HEK293 (cell line): ENCODE measurements at regions not wholly inside any gene's neighbourhood (a gene's known extent, or its start where the extent isn't known, plus 50 kb on each side); places are given as distances from the start of the nearest gene placed in this dataset.

ENCODE experiments used
- CTCF ChIA-PET: fragments of 350-600 bp; formaldehyde crosslinking; extraction: SDS; loops from one replicate; lab custom pipeline; 2021; ENCODE audit warnings: antibody characterized with exemption; lab: Yijun Ruan, JAX
- POLR2A ChIA-PET: fragments of 300-600 bp; formaldehyde crosslinking; extraction: SDS; loops from one replicate; lab custom pipeline; 2020; ENCODE audit warnings: antibody characterized with exemption, inconsistent platforms; lab: Yijun Ruan, JAX
- H3K27ac ChIP-seq: fragments of 200-500 bp; sonication (Bioruptor generic); 2 replicates; pipeline ENCODE4 v1.5.1; 2014; ENCODE audit warnings: low read depth, low read length, control low read depth, inconsistent platforms; ENCODE audit errors: extremely low read depth
- H3K36me3 ChIP-seq, 2 experiments: fragments of 200-500 bp in 1 of 2; sonication (Bioruptor generic) in 1 of 2; 1 replicate in 1 of 2; 2 replicates in 1 of 2; pipeline ENCODE4 v1.5.1; 2014 to 2017; ENCODE audit warnings: inconsistent platforms in 2 of 2, low read length in 2 of 2; ENCODE audit not compliant: control insufficient read depth in 2 of 2, insufficient read depth in 1 of 2
- H3K4me1 ChIP-seq: fragments of 200-500 bp; sonication (Bioruptor generic); 2 replicates; pipeline ENCODE4 v1.5.1; 2014; ENCODE audit warnings: mild to moderate bottlenecking, low read length, inconsistent platforms; ENCODE audit not compliant: control insufficient read depth, insufficient read depth
- H3K4me3 ChIP-seq: 2 replicates; pipeline ENCODE4 v1.5.1; 2011; ENCODE audit warnings: low read depth, mild to moderate bottlenecking, control low read depth, low read length, moderate library complexity
- H3K9me3 ChIP-seq: fragments of 200-500 bp; sonication (Bioruptor generic); 2 replicates; pipeline ENCODE4 v1.5.1; 2014; ENCODE audit warnings: low read depth, low read length, inconsistent platforms; ENCODE audit not compliant: control insufficient read depth, insufficient read depth
- GLI4 ChIP-seq: fragments of 450-650 bp; formaldehyde crosslinking; IDR thresholded peaks from 2 replicates; pipeline ENCODE4 v1.5.1; 2016; ENCODE audit warnings: missing biosample characterization, missing genetic modification characterization
- HOXC10 ChIP-seq: sonication (generic); formaldehyde crosslinking; IDR thresholded peaks from 2 replicates; pipeline ENCODE4 v1.8.1; 2023; ENCODE audit warnings: mild to moderate bottlenecking, missing genetic modification reagents
- MZF1 ChIP-seq: fragments of 450-650 bp; formaldehyde crosslinking; IDR thresholded peaks from 2 replicates; pipeline ENCODE4 v1.5.1; 2017; ENCODE audit warnings: missing biosample characterization, missing genetic modification characterization, borderline replicate concordance
- PRDM2 ChIP-seq: fragments of 450-650 bp; formaldehyde crosslinking; IDR thresholded peaks from 2 replicates; pipeline ENCODE4 v1.5.1; 2016; ENCODE audit warnings: missing biosample characterization, missing genetic modification characterization, borderline replicate concordance
- SP3 ChIP-seq: fragments of 450-650 bp; formaldehyde crosslinking; IDR thresholded peaks from 2 replicates; pipeline ENCODE4 v1.5.1; 2016; ENCODE audit warnings: missing biosample characterization, missing genetic modification characterization
- ZEB2 ChIP-seq: fragments of 450-650 bp; formaldehyde crosslinking; IDR thresholded peaks from 2 replicates; pipeline ENCODE4 v1.5.1; 2016; ENCODE audit warnings: missing biosample characterization, missing genetic modification characterization
- ZNF114 ChIP-seq: fragments of 450-650 bp; formaldehyde crosslinking; IDR thresholded peaks from 2 replicates; pipeline ENCODE4 v1.5.0; 2017; ENCODE audit warnings: missing biosample characterization, missing genetic modification characterization
- ZNF146 ChIP-seq: fragments of 450-650 bp; formaldehyde crosslinking; IDR thresholded peaks from 2 replicates; pipeline ENCODE4 v1.5.1; 2016; ENCODE audit warnings: missing biosample characterization, missing genetic modification characterization
- ZNF274 ChIP-seq, 2 experiments: fragments of 200-500 bp in 1 of 2; fragments of 450-650 bp in 1 of 2; sonication (Bioruptor generic) in 1 of 2; formaldehyde crosslinking in 1 of 2; IDR thresholded peaks; 2 replicates each; pipeline versions ENCODE4 v1.5.1 to v1.6.1; 2014 to 2016; ENCODE audit warnings: borderline replicate concordance in 1 of 2, inconsistent platforms in 1 of 2, low read length in 1 of 2, missing biosample characterization in 1 of 2, missing genetic modification characterization in 1 of 2
- ZNF391 ChIP-seq: fragments of 450-650 bp; formaldehyde crosslinking; IDR thresholded peaks from 2 replicates; pipeline ENCODE4 v1.5.1; 2016; ENCODE audit warnings: low read depth, missing biosample characterization, missing genetic modification characterization, borderline replicate concordance
- ZNF449 ChIP-seq: fragments of 450-650 bp; formaldehyde crosslinking; IDR thresholded peaks from 2 replicates; pipeline ENCODE4 v1.5.1; 2017; ENCODE audit warnings: missing biosample characterization, mild to moderate bottlenecking, missing genetic modification characterization, moderate library complexity
- ZNF544 ChIP-seq: fragments of 450-650 bp; formaldehyde crosslinking; IDR thresholded peaks from 2 replicates; pipeline ENCODE4 v1.5.0; 2017; ENCODE audit warnings: missing biosample characterization, missing genetic modification characterization
- ZNF548 ChIP-seq: fragments of 450-650 bp; formaldehyde crosslinking; IDR thresholded peaks from 2 replicates; pipeline ENCODE4 v1.5.1; 2016; ENCODE audit warnings: missing biosample characterization, missing genetic modification characterization
- ZNF555 ChIP-seq: fragments of 450-650 bp; formaldehyde crosslinking; conservative IDR thresholded peaks from 2 replicates; pipeline ENCODE4 v1.5.1; 2017; ENCODE audit warnings: missing biosample characterization, mild to moderate bottlenecking, missing genetic modification characterization, inconsistent platforms
- ZNF610 ChIP-seq: fragments of 450-650 bp; formaldehyde crosslinking; IDR thresholded peaks from 2 replicates; pipeline ENCODE4 v1.5.1; 2016; ENCODE audit warnings: missing biosample characterization, missing genetic modification characterization, borderline replicate concordance
- ZNF707 ChIP-seq: fragments of 450-650 bp; formaldehyde crosslinking; IDR thresholded peaks from 2 replicates; pipeline ENCODE4 v1.5.1; 2016; ENCODE audit warnings: missing biosample characterization, missing genetic modification characterization
- ZNF776 ChIP-seq: fragments of 450-650 bp; formaldehyde crosslinking; IDR thresholded peaks from 2 replicates; pipeline ENCODE4 v1.5.0; 2017; ENCODE audit warnings: missing biosample characterization, missing genetic modification characterization, borderline replicate concordance
- TF ChIP-seq, protein P1 (sequence below): fragments of 450-650 bp; formaldehyde crosslinking; IDR thresholded peaks from 2 replicates; pipeline ENCODE4 v1.5.1; 2017; ENCODE audit warnings: missing biosample characterization, missing genetic modification characterization

- Histone ChIP-seq H3K36me3 (no peaks in the 10 kb centered on the region), H3K4me1 (0 out of 2 replicates have a peak, but pooled peaks cover 2% of the 10 kb centered on the region), H3K27ac (no peak overlapping the region), H3K4me3 (no peak overlapping the region), H3K9me3 (no peaks in the 10 kb centered on the region)
- TF ChIP-seq ZNF391 (tag by site-specific recombination): no peak
- no peak for TF ChIP-seq ZNF146 (tag by site-specific recombination)
- TF ChIP-seq ZNF274 (IDR thresholded peaks at IDR 0.05; ENCODE audit: low read length): no peak
- no peak for TF ChIP-seq ZNF274 (tag by site-specific recombination; IDR thresholded peaks at IDR 0.05; ENCODE audit: borderline replicate concordance)
- no peak for TF ChIP-seq ZNF555
- POLR2A ChIA-PET: no interaction called here
- CTCF ChIA-PET: interaction anchor here (0.7 to 6.1 kb wide), 4 partner anchors 12 to 120 kb away, joined by 3 to 39 read pairs (median 4); no protein-coding TSS in a partner anchor
Measured at GRCh38 chr9:73034962-73035361, 82.1 kb upstream of the ALDH1A1 start.

- H3K4me1 ChIP-seq: no peaks in the 10 kb centered on the region
- CTCF ChIA-PET: interaction anchor here (2.1 kb wide), 1 partner anchor 9 kb away, joined by 8 read pairs; no protein-coding TSS in a partner anchor
- H3K9me3 ChIP-seq: no peaks in the 10 kb centered on the region
- no peak for TF ChIP-seq ZNF776 (tag by site-specific recombination)
- TF ChIP-seq MZF1 (tag by site-specific recombination): no peak
- no peak for TF ChIP-seq ZNF544 (tag by site-specific recombination)
- TF ChIP-seq HOXC10 (CRISPR knock-in tag): no peak
- TF ChIP-seq SP3 (tag by site-specific recombination): no peak
- TF ChIP-seq ZNF449 (tag by site-specific recombination): no peak
- TF ChIP-seq ZNF114 (tag by site-specific recombination): no peak
- no peak for TF ChIP-seq GLI4 (tag by site-specific recombination)
- TF ChIP-seq ZEB2 (tag by site-specific recombination): no peak
- TF ChIP-seq ZNF548 (tag by site-specific recombination): no peak
- H3K27ac ChIP-seq: no peak overlapping the region
- no peak overlapping the region for H3K4me3 ChIP-seq
- no peaks in the 10 kb centered on the region for H3K36me3 ChIP-seq
- POLR2A ChIA-PET: no interaction called here
Measured at GRCh38 chr9:73031350-73031749, 78.5 kb upstream of the ALDH1A1 start.

GRCh38 chr9:73030370-73031030 lies 77.6 kb upstream of the ALDH1A1 start:
- Histone ChIP-seq H3K36me3 (no peaks in the 10 kb centered on the region), H3K9me3 (no peaks in the 10 kb centered on the region), H3K4me1 (no peaks in the 10 kb centered on the region), H3K27ac (no peak overlapping the region), H3K4me3 (no peak overlapping the region)
- no peak for TF ChIP-seq ZNF610 (tag by site-specific recombination)
- TF ChIP-seq ZNF707 (tag by site-specific recombination): no peak
- CTCF ChIA-PET: interaction anchor here (0.6 to 2.1 kb wide), 3 partner anchors 8 to 175 kb away, joined by 3 to 8 read pairs (median 3); no protein-coding TSS in a partner anchor
- POLR2A ChIA-PET: no interaction called here

DNA sequence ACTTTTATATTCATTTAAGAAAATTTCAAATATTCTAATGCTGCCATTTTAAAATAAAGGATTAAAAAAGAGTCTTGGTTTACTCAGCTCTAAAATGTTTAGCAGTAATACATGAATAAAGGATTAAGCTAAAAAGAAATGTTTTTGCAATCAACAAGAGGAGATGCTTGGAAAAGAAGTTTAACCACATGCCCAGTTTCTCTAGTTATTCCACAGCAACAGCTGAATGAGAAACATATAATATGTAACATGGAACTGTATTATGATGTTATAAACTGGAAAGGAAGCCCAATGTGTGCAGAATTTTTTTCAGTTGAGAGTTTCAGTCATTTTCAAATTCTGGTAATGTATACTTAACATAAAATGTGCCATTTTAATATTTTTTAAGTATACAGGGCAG lies 76.5 kb upstream of the ALDH1A1 start:
- Histone ChIP-seq H3K27ac (no peak overlapping the region), H3K4me1 (no peaks in the 10 kb centered on the region), H3K9me3 (no peaks in the 10 kb centered on the region), H3K4me3 (no peak overlapping the region), H3K36me3 (no peaks in the 10 kb centered on the region)
- ChIA-PET CTCF (interaction anchor here (0.5 to 2.1 kb wide), 4 partner anchors 8 to 154 kb away, joined by 3 to 9 read pairs (median 4); no protein-coding TSS in a partner anchor), POLR2A (no interaction called here)
- TF ChIP-seq, protein P1, sequence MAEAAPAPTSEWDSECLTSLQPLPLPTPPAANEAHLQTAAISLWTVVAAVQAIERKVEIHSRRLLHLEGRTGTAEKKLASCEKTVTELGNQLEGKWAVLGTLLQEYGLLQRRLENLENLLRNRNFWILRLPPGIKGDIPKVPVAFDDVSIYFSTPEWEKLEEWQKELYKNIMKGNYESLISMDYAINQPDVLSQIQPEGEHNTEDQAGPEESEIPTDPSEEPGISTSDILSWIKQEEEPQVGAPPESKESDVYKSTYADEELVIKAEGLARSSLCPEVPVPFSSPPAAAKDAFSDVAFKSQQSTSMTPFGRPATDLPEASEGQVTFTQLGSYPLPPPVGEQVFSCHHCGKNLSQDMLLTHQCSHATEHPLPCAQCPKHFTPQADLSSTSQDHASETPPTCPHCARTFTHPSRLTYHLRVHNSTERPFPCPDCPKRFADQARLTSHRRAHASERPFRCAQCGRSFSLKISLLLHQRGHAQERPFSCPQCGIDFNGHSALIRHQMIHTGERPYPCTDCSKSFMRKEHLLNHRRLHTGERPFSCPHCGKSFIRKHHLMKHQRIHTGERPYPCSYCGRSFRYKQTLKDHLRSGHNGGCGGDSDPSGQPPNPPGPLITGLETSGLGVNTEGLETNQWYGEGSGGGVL (tag by site-specific recombination): no peak
- TF ChIP-seq PRDM2 (tag by site-specific recombination): no peak
